HEK293T (cell line): ENCODE measurements at regions not wholly inside any gene's neighbourhood (a gene's known extent, or its start where the extent isn't known, plus 50 kb on each side); places are given as distances from the start of the nearest gene placed in this dataset.

Source experiments
- CTCF ChIA-PET: fragments of 350-600 bp; formaldehyde crosslinking; extraction: SDS; loops from one replicate; lab custom pipeline; 2021; ENCODE audit warnings: antibody characterized with exemption, inconsistent platforms; lab: Yijun Ruan, JAX
- POLR2A ChIA-PET: fragments of 350-600 bp; formaldehyde crosslinking; extraction: SDS; loops from one replicate; lab custom pipeline; 2020; ENCODE audit warnings: antibody characterized with exemption, inconsistent platforms; lab: Yijun Ruan, JAX
- DNase-seq: peaks from one replicate; pipeline ENCODE4 v3.0.0; 2012; ENCODE audit warnings: mixed read lengths; ENCODE audit errors: extremely low spot score
- ARNT ChIP-seq: fragments of 450-650 bp; IDR thresholded peaks from 2 replicates; pipeline ENCODE4 v1.6.1; 2017; ENCODE audit warnings: mild to moderate bottlenecking
- BHLHE40 ChIP-seq: fragments of 450-650 bp; IDR thresholded peaks from 2 replicates; pipeline ENCODE4 v1.6.1; 2016; ENCODE audit warnings: mild to moderate bottlenecking, moderate library complexity, borderline replicate concordance
- CTBP1 ChIP-seq: fragments of 450-650 bp; IDR thresholded peaks from 2 replicates; pipeline ENCODE4 v1.6.1; 2016; ENCODE audit warnings: borderline replicate concordance
- ELF4 ChIP-seq: fragments of 450-650 bp; IDR thresholded peaks from 2 replicates; pipeline ENCODE4 v1.6.1; 2017; ENCODE audit warnings: antibody characterized with exemption
- FOXA1 ChIP-seq: fragments of 450-650 bp; IDR thresholded peaks from 2 replicates; pipeline ENCODE4 v1.6.1; 2016; ENCODE audit warnings: mild to moderate bottlenecking
- FOXK2 ChIP-seq: fragments of 450-650 bp; IDR thresholded peaks from 2 replicates; pipeline ENCODE4 v1.6.1; 2016; ENCODE audit warnings: mild to moderate bottlenecking
- FOXM1 ChIP-seq: fragments of 450-650 bp; IDR thresholded peaks from 2 replicates; pipeline ENCODE4 v1.6.1; 2017; ENCODE audit warnings: mild to moderate bottlenecking, borderline replicate concordance
- HDGF ChIP-seq: fragments of 450-650 bp; IDR thresholded peaks from 2 replicates; pipeline ENCODE4 v1.6.1; 2017; ENCODE audit warnings: antibody characterized with exemption, borderline replicate concordance
- L3MBTL2 ChIP-seq: fragments of 450-650 bp; conservative IDR thresholded peaks from 2 replicates; pipeline ENCODE4 v1.6.1; 2016; ENCODE audit warnings: mild to moderate bottlenecking
- LEF1 ChIP-seq: fragments of 450-650 bp; IDR thresholded peaks from 2 replicates; pipeline ENCODE4 v1.6.1; 2017; ENCODE audit warnings: mild to moderate bottlenecking, borderline replicate concordance
- NFRKB ChIP-seq: fragments of 450-650 bp; IDR thresholded peaks from 2 replicates; pipeline ENCODE4 v1.6.1; 2016; ENCODE audit warnings: mild to moderate bottlenecking, moderate library complexity
- SP1 ChIP-seq: fragments of 450-650 bp; IDR thresholded peaks from 2 replicates; pipeline ENCODE4 v1.6.1; 2017
- SUZ12 ChIP-seq: fragments of 450-650 bp; IDR thresholded peaks from 2 replicates; pipeline ENCODE4 v1.6.1; 2016; ENCODE audit warnings: mild to moderate bottlenecking
- TARDBP ChIP-seq: fragments of 450-650 bp; IDR thresholded peaks from 2 replicates; pipeline ENCODE4 v1.6.1; 2016
- ZNF384 ChIP-seq: fragments of 450-650 bp; IDR thresholded peaks from 2 replicates; pipeline ENCODE4 v1.6.1; 2016
- TF ChIP-seq, protein P1 (sequence below): fragments of 450-650 bp; IDR thresholded peaks from 2 replicates; pipeline ENCODE4 v1.6.1; 2016

DNA sequence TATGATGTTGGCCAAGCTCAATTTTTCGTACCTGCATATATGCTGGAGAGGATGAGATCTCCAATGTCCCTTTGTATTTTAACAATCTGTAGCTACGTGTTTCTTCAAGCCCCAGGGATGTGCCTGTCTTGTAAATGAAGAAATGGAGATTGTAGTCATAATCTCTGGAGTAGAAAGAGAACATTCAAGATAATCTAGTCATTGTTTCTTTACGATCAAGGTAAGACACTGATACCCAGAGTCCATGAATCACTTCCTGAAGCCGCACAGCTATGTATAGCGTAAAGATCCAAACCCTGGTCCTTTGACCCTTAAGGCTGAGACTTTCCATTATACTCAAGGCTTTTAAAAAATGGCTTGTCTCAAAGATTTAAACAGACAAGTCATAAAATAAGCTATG is 205.5 kb downstream of the HS3ST3B1 start:
- DNase-seq, result no peak
- TF ChIP-seq FOXK2 (no peak), ELF4 (no peak), ZNF384 (no peak), HDGF (no peak), TARDBP (no peak), FOXA1 (no peak), ARNT (no peak), CTBP1 (no peak), SUZ12 (no peak), SP1 (no peak)
- ChIA-PET CTCF (interaction anchor here (1.1 kb wide), 1 partner anchor 33 kb away, joined by 3 read pairs; no protein-coding TSS in a partner anchor), POLR2A (no interaction called here)

DNA sequence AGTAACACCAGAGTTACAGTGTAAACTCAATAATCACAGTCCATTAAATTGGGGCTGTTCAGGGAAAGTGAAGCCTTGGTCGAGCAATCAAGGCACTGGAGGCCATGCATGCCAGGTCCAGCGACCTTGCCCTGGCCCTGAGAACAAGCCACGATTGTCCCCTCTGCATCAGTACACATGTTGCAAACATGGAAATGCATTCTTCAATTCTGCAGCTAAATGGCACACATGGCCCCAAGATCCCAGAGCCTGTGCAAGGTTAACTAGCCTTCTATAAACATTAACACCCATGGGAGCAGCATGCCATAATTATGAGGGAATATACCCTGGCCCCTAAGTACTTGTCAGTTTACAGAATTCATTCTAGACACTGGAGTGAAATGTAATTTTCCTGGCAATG is 204.7 kb downstream of the HS3ST3B1 start:
- no peak for DNase-seq
- no peak for TF ChIP-seq LEF1
- TF ChIP-seq BHLHE40, result no peak
- no peak for TF ChIP-seq ZNF384
- TF ChIP-seq ARNT, result no peak
- no peak for TF ChIP-seq ELF4
- TF ChIP-seq FOXK2, result no peak
- no peak for TF ChIP-seq HDGF
- TF ChIP-seq CTBP1, result no peak
- TF ChIP-seq, protein P1, sequence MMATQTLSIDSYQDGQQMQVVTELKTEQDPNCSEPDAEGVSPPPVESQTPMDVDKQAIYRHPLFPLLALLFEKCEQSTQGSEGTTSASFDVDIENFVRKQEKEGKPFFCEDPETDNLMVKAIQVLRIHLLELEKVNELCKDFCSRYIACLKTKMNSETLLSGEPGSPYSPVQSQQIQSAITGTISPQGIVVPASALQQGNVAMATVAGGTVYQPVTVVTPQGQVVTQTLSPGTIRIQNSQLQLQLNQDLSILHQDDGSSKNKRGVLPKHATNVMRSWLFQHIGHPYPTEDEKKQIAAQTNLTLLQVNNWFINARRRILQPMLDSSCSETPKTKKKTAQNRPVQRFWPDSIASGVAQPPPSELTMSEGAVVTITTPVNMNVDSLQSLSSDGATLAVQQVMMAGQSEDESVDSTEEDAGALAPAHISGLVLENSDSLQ, result no peak
- no peak for TF ChIP-seq SP1
- no peak for TF ChIP-seq L3MBTL2
- TF ChIP-seq FOXM1, result no peak
- TF ChIP-seq NFRKB, result no peak
- no peak for TF ChIP-seq SUZ12
- TF ChIP-seq FOXA1, result no peak
- no peak for TF ChIP-seq TARDBP
- ChIA-PET POLR2A (no interaction called here), CTCF (interaction anchor here (1.1 kb wide), 1 partner anchor 32 kb away, joined by 3 read pairs; no protein-coding TSS in a partner anchor)

DNA sequence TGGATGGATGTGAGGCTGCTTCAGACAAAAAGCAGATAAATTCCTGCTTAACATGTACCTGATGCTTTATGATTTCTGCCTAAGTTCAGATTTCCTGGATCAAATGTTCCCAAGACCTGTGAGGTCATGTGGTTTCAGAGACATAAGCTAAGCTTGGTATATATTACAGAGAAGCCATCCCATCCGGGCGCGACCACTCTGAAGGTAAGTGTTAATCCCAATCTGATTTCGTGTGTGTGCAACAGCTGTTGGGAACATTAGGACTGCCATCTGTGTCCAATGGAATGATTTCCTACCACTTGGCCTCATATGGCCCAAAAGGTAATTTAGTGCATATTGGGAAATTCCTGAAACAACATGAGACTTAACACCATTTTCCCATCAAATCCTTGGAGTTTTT is 199.1 kb downstream of the HS3ST3B1 start:
- POLR2A ChIA-PET, result no interaction called here
- CTCF ChIA-PET, result interaction anchor here (0.6 kb wide), 1 partner anchor 57 kb away, joined by 3 read pairs; no protein-coding TSS in a partner anchor
- no peak for DNase-seq
- TF ChIP-seq CTBP1 (no peak), FOXA1 (no peak), BHLHE40 (no peak), SP1 (no peak), FOXK2 (no peak), FOXM1 (no peak), LEF1 (no peak), ARNT (no peak), NFRKB (no peak), ELF4 (no peak), ZNF384 (no peak)

DNA sequence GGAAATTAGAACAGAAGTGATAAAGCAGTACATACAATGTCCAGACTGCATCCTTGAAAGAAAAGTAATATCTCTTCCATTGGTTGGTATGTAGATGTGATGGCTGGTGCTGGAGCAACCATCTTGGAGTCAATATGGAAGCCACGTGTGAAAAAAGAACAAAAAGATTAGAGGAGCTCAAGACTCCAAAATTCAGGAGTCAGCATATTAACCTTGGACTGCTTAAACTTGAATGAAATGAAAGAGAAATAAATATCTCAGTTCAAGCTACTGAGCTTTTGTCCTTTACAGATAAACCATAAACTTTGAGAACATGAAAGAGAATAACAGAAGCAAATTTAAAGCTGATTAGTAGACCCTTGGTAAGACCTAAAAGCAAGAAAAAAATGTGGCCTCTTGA is 197.9 kb downstream of the HS3ST3B1 start:
- CTCF ChIA-PET, result no interaction called here

DNA sequence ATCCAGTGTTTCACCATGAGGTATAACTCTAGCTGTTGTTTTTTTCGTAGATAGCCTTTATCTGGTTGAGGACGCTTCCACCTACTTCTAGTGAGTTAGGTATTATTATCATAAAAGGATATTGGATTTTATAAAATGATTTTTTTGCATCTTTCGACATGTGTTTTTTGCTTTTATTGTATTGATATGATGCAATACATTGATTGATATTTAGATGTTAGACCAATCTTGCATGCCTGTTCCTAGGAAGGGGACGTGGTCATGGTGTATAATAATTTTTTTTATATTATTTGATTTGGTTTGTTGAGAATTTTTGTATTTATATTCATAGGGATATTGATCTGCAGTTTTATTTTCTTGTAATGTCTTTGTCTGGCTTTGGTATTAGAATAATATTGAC is 193.3 kb downstream of the HS3ST3B1 start:
- CTCF ChIA-PET, result no interaction called here
- POLR2A ChIA-PET, result no interaction called here
- no peak for DNase-seq
- TF ChIP-seq L3MBTL2, result no peak
- TF ChIP-seq ELF4, result no peak

More for the DNA sequence above, 197.9 kb downstream of the HS3ST3B1 start:
- TF ChIP-seq FOXA1 (no peak), SUZ12 (no peak), FOXK2 (no peak), LEF1 (no peak), ELF4 (no peak), HDGF (no peak), NFRKB (no peak), ZNF384 (no peak)
- POLR2A ChIA-PET, result no interaction called here
- no peak for DNase-seq

DNA sequence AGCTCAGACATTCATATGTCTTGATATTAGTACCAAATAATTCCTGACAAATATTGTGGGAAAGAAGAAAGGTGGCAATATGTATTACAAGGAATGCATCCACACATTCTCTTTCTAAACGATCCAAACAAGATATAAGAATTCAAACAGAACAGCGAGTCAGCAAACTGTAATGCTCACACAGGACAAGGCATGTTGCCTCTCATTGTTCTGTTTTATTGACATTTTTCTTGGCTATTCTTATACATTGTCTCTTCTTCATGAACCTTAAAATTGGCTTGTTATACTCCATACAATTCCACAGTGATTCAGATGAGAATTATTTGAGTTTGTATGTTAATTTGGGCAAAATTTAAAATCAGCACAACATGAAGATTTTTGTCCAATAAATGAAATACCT is 189.1 kb downstream of the HS3ST3B1 start:
- POLR2A ChIA-PET, result no interaction called here
- CTCF ChIA-PET, result no interaction called here
- TF ChIP-seq BHLHE40 (no peak), FOXA1 (no peak), ELF4 (no peak), ARNT (no peak), L3MBTL2 (no peak), TARDBP (no peak), HDGF (no peak), NFRKB (no peak), SP1 (no peak), ZNF384 (no peak)
- TF ChIP-seq, protein P1, result no peak
- DNase-seq, result no peak

DNA sequence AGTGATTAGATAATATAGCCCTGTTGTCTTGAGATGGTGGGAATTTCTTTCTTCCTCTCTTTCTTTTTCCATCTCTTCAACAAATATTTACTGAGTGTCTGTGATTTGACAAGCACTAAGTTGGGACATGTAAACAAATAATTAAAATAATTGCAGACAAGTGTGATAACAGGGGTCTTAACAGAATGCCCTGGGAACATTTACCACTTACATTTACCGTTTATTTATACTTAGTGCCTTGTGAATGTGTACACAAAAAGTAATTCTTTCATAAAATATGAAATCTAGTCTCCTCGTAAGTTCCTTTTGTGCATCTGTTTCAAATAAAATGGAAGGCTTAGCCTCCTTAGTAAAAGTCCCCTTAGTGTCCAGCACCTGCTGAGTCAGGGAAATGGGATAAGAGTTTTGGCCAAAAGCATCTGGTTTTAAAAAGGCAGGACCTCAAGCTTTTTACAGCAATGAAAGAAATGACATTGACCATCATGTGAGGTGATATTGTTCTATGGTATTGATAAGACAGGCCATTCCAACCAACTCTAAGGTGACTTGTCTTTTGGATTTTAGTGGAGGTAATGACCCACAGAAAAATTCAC is 188.2 kb downstream of the HS3ST3B1 start:
- POLR2A ChIA-PET, result no interaction called here
- TF ChIP-seq FOXK2 (no peak), CTBP1 (no peak), FOXA1 (no peak), NFRKB (no peak), ARNT (no peak), BHLHE40 (no peak), SP1 (no peak), SUZ12 (no peak)
- TF ChIP-seq, protein P1, result no peak
- CTCF ChIA-PET, result interaction anchor here (0.6 kb wide), 1 partner anchor 66 kb away, joined by 3 read pairs; no protein-coding TSS in a partner anchor
- DNase-seq, result no peak
